H9 (cell line): ENCODE measurements at regions not wholly inside any gene's neighbourhood (a gene's known extent, or its start where the extent isn't known, plus 50 kb on each side); places are given as distances from the start of the nearest gene placed in this dataset.
A peak's percentile ranks its signal among the peaks of the same experiment; 100 is the strongest.

Experiments
- DNase-seq: peaks from one replicate; pipeline ENCODE4 v3.0.0-alpha.2; 2017
- H2AFZ ChIP-seq: one replicate; pipeline ENCODE4 v1.6.1; 2013; ENCODE audit warnings: mild to moderate bottlenecking, low read length, control low read depth, moderate library complexity
- H2AK5ac ChIP-seq: 2 replicates; pipeline ENCODE4 v1.6.1; 2013; ENCODE audit warnings: low read length, control low read depth, mixed read lengths; ENCODE audit not compliant: insufficient read length
- H2BK120ac ChIP-seq: one replicate; pipeline ENCODE4 v1.6.1; 2013; ENCODE audit warnings: low read depth, mild to moderate bottlenecking, low read length, control low read depth, inconsistent platforms; ENCODE audit not compliant: poor library complexity, severe bottlenecking
- H2BK12ac ChIP-seq: 2 replicates; pipeline ENCODE4 v1.6.1; 2013; ENCODE audit warnings: low read length, control low read depth, mixed read lengths, low read depth; ENCODE audit not compliant: insufficient read length
- H2BK15ac ChIP-seq: 2 replicates; pipeline ENCODE4 v1.6.1; 2013; ENCODE audit warnings: low read depth, low read length, control low read depth
- H2BK20ac ChIP-seq: one replicate; pipeline ENCODE4 v1.6.1; 2013; ENCODE audit warnings: low read depth, mild to moderate bottlenecking, low read length, control low read depth, inconsistent platforms; ENCODE audit not compliant: poor library complexity, severe bottlenecking
- H2BK5ac ChIP-seq: 2 replicates; pipeline ENCODE4 v1.6.1; 2013; ENCODE audit warnings: low read length, control low read depth, mixed read lengths; ENCODE audit not compliant: insufficient read length
- H3K14ac ChIP-seq: 2 replicates; pipeline ENCODE4 v1.6.1; 2013; ENCODE audit warnings: low read length, control low read depth; ENCODE audit not compliant: insufficient read depth
- H3K18ac ChIP-seq: 2 replicates; pipeline ENCODE4 v1.6.1; 2013; ENCODE audit warnings: low read depth, mild to moderate bottlenecking, mixed read lengths, low read length, control low read depth; ENCODE audit not compliant: insufficient read length
- H3K23ac ChIP-seq: 2 replicates; pipeline ENCODE4 v1.6.1; 2013; ENCODE audit warnings: low read length, control low read depth, mixed read lengths, low read depth; ENCODE audit not compliant: insufficient read length
- H3K23me2 ChIP-seq: 2 replicates; pipeline ENCODE4 v1.6.1; 2013; ENCODE audit warnings: low read depth, mild to moderate bottlenecking, mixed read lengths, low read length, control low read depth; ENCODE audit not compliant: insufficient read length, poor library complexity, severe bottlenecking
- H3K27ac ChIP-seq: 2 replicates; pipeline ENCODE4 v1.5.1; 2013; ENCODE audit warnings: low read length, control low read depth, mixed read lengths, low read depth; ENCODE audit not compliant: insufficient read length
- H3K27me3 ChIP-seq: 2 replicates; pipeline ENCODE4 v1.6.1; 2013; ENCODE audit warnings: low read length, control low read depth, inconsistent platforms; ENCODE audit not compliant: insufficient read depth
- H3K4ac ChIP-seq: 2 replicates; pipeline ENCODE4 v1.6.1; 2013; ENCODE audit warnings: low read depth, mild to moderate bottlenecking, control low read depth, inconsistent platforms, low read length, moderate library complexity
- H3K4me1 ChIP-seq: 2 replicates; pipeline ENCODE4 v1.6.1; 2013; ENCODE audit warnings: low read length, control low read depth, inconsistent platforms; ENCODE audit not compliant: insufficient read depth
- H3K4me2 ChIP-seq: 2 replicates; pipeline ENCODE4 v1.6.1; 2013; ENCODE audit warnings: low read length, control low read depth, mixed read lengths; ENCODE audit not compliant: insufficient read length, insufficient read depth
- H3K56ac ChIP-seq: 2 replicates; pipeline ENCODE4 v1.6.1; 2013; ENCODE audit warnings: low read depth, mild to moderate bottlenecking, mixed read lengths, low read length, control low read depth; ENCODE audit not compliant: insufficient read length
- H3K79me1 ChIP-seq: 2 replicates; pipeline ENCODE4 v1.6.1; 2013; ENCODE audit warnings: low read depth, mild to moderate bottlenecking, moderate library complexity, low read length, control low read depth, inconsistent platforms; ENCODE audit not compliant: insufficient read depth, poor library complexity, severe bottlenecking
- H3K79me2 ChIP-seq: 2 replicates; pipeline ENCODE4 v1.6.1; 2013; ENCODE audit warnings: low read length, control low read depth, inconsistent platforms; ENCODE audit not compliant: insufficient read depth
- H3K9ac ChIP-seq: 2 replicates; pipeline ENCODE4 v1.6.1; 2013; ENCODE audit warnings: low read length, control low read depth, mixed read lengths; ENCODE audit not compliant: insufficient read length; ENCODE audit errors: extremely low read depth
- H3K9me3 ChIP-seq: one replicate; pipeline ENCODE4 v1.6.1; 2013; ENCODE audit warnings: low read depth, low read length, inconsistent platforms; ENCODE audit not compliant: control insufficient read depth
- H3T11ph ChIP-seq: one replicate; pipeline ENCODE4 v1.6.1; 2013; ENCODE audit warnings: mild to moderate bottlenecking, low read length, control low read depth, inconsistent platforms
- H4K20me1 ChIP-seq: one replicate; pipeline ENCODE4 v1.6.1; 2013; ENCODE audit not compliant: control insufficient read depth, insufficient read length, insufficient read depth
- H4K5ac ChIP-seq: 2 replicates; pipeline ENCODE4 v1.6.1; 2013; ENCODE audit warnings: low read depth, mild to moderate bottlenecking, mixed read lengths, low read length, control low read depth; ENCODE audit not compliant: insufficient read length
- H4K8ac ChIP-seq: replicated peaks from 2 replicates; pipeline ENCODE4 v1.6.1; 2013; ENCODE audit warnings: low read length, control low read depth, mixed read lengths, low read depth; ENCODE audit not compliant: insufficient read length
- H4K91ac ChIP-seq: 2 replicates; pipeline ENCODE4 v1.6.1; 2013; ENCODE audit warnings: low read depth, mild to moderate bottlenecking, moderate library complexity, mixed read lengths, low read length, control low read depth; ENCODE audit not compliant: insufficient read length
- H3K27ac Mint-ChIP-seq, 3 experiments: 2 replicates in 2 of 3; 3 replicates in 1 of 3; pipeline ENCODE4 v1.8.0; 2020 to 2021; ENCODE audit warnings: mixed read lengths in 3 of 3, mild to moderate bottlenecking in 1 of 3, moderate library complexity in 1 of 3
- H3K27me3 Mint-ChIP-seq: 2 replicates; pipeline ENCODE4 v1.8.0; 2021; ENCODE audit warnings: low read depth, mild to moderate bottlenecking, moderate library complexity, mixed read lengths
- H3K36me3 Mint-ChIP-seq, 3 experiments: 2 replicates in 2 of 3; 3 replicates in 1 of 3; pipeline ENCODE4 v1.8.0; 2020 to 2021; ENCODE audit warnings: low read depth in 3 of 3, mixed read lengths in 3 of 3; ENCODE audit not compliant: insufficient read depth in 1 of 3
- H3K4me1 Mint-ChIP-seq, 2 experiments: 2 replicates each; pipeline ENCODE4 v1.8.0; 2020; ENCODE audit warnings: mixed read lengths in 2 of 2
- H3K4me3 Mint-ChIP-seq, 2 experiments: 2 replicates in 1 of 2; 3 replicates in 1 of 2; pipeline ENCODE4 v1.8.0; 2020 to 2021; ENCODE audit warnings: mild to moderate bottlenecking in 2 of 2, mixed read lengths in 2 of 2, moderate library complexity in 1 of 2
- H3K9me3 Mint-ChIP-seq, 2 experiments: 2 replicates in 1 of 2; 3 replicates in 1 of 2; pipeline ENCODE4 v1.8.0; 2020; ENCODE audit warnings: mild to moderate bottlenecking in 2 of 2, mixed read lengths in 2 of 2, moderate library complexity in 1 of 2
- WGBS: extraction: QIAGEN DNeasy Blood & Tissue Kit; methylation state at CpG from one replicate; pipeline ENCODE4 v1.1.7; 2013; ENCODE audit warnings: missing lambda C conversion rate, low lambda C conversion rate, mixed read lengths; ENCODE audit not compliant: insufficient read length; ENCODE audit errors: extremely low coverage; 5-methylcytosine and 5-hydroxymethylcytosine counted together
- TF ChIP-seq, protein P1 (sequence below): fragments of 200-600 bp; sonication (generic); conservative IDR thresholded peaks from 3 replicates; pipeline ENCODE4 v1.8.0; 2021; ENCODE audit warnings: antibody characterized with exemption, mild to moderate bottlenecking

DNA sequence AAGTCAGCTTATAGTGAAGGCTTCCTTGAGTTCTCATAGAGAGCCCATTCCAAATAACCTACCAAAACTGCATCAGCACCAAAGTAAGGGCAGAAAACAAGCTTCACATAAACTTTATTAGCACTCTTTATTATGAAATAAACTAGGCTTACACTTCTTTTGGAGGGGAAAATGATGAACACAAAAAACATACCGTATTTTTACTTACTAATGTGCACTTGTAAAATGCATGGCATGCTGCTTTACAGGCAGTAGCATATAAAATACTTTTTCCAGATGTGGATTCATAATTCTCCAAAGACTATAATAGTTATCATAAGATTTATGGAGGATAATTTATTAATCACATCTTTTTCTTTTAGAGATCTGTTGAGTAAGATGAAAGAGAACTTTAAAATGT lies 133.9 kb downstream of the OSR1 start:
- no peak overlapping the region for H2BK12ac ChIP-seq
- DNase-seq = no peak
- WGBS = no CpG with 5 or more reads among the region's 1 CpG
- H3K23ac ChIP-seq = no peak overlapping the region
- no peaks in the 10 kb centered on the region for H3K79me1 ChIP-seq
- H2BK20ac ChIP-seq = no peak overlapping the region
- no peak overlapping the region for H2BK120ac ChIP-seq
- H3K14ac ChIP-seq = no peak overlapping the region
- H3K4me1 ChIP-seq = peaks cover 9% of the 10 kb centered on the region
- H3K56ac ChIP-seq = no peak overlapping the region
- no peak overlapping the region for H3K18ac ChIP-seq
- H3K27me3 Mint-ChIP-seq = no peaks in the 10 kb centered on the region
- H3K9me3 Mint-ChIP-seq = no peaks in the 10 kb centered on the region; a peak in 1 of 5 replicates
- no peak overlapping the region for H3K4ac ChIP-seq
- H3K4me2 ChIP-seq = no peak overlapping the region
- no peak overlapping the region for H3K27ac ChIP-seq
- no peak overlapping the region for H4K91ac ChIP-seq
- H3K27me3 ChIP-seq = no peaks in the 10 kb centered on the region
- TF ChIP-seq, protein P1, sequence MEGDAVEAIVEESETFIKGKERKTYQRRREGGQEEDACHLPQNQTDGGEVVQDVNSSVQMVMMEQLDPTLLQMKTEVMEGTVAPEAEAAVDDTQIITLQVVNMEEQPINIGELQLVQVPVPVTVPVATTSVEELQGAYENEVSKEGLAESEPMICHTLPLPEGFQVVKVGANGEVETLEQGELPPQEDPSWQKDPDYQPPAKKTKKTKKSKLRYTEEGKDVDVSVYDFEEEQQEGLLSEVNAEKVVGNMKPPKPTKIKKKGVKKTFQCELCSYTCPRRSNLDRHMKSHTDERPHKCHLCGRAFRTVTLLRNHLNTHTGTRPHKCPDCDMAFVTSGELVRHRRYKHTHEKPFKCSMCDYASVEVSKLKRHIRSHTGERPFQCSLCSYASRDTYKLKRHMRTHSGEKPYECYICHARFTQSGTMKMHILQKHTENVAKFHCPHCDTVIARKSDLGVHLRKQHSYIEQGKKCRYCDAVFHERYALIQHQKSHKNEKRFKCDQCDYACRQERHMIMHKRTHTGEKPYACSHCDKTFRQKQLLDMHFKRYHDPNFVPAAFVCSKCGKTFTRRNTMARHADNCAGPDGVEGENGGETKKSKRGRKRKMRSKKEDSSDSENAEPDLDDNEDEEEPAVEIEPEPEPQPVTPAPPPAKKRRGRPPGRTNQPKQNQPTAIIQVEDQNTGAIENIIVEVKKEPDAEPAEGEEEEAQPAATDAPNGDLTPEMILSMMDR = no peak
- no peaks in the 10 kb centered on the region for H3K36me3 Mint-ChIP-seq
- H3K9me3 ChIP-seq = no peaks in the 10 kb centered on the region
- H3K4me3 Mint-ChIP-seq = no peak overlapping the region
- no peak overlapping the region for H4K8ac ChIP-seq
- no peak overlapping the region for H2AFZ ChIP-seq
- no peaks in the 10 kb centered on the region for H3K23me2 ChIP-seq
- no peak overlapping the region for H2BK15ac ChIP-seq
- peaks cover 29 to 48% of the 10 kb centered on the region in 2 experiments for H3K4me1 Mint-ChIP-seq
- no peak overlapping the region for H4K5ac ChIP-seq
- H2BK5ac ChIP-seq = no peak overlapping the region
- H3T11ph ChIP-seq = no peak overlapping the region
- no peaks in the 10 kb centered on the region for H4K20me1 ChIP-seq
- H2AK5ac ChIP-seq = no peak overlapping the region
- no peaks in the 10 kb centered on the region for H3K79me2 ChIP-seq
- 0 out of 7 replicates have a peak overlapping the region, but pooled peaks of 1 of the 3 experiments have one; percentile 11 for H3K27ac Mint-ChIP-seq
- H3K9ac ChIP-seq = no peak overlapping the region
